ENCODE measurements at regions not wholly inside any gene's neighbourhood (a gene's known extent, or its start where the extent isn't known, plus 50 kb on each side); places are given as distances from the start of the nearest gene placed in this dataset.

GRCh38 chr9:131799177-131799823, 59.4 kb upstream of the RAPGEF1 start:
- Histone ChIP-seq H4K20me1 (peaks cover 9% of the 10 kb centered on the region; the same call in 1 of the 2 replicates), H3K9me3 (no peaks in the 10 kb centered on the region), H3K36me3 (no peaks in the 10 kb centered on the region), H3K4me1 (no peaks in the 10 kb centered on the region), H3K4me2 (no peak overlapping the region), H3K4me3 (no peak overlapping the region), H3K27me3 (no peaks in the 10 kb centered on the region), H3K9ac (no peak overlapping the region), H3K27ac (no peak overlapping the region)
- TF ChIP-seq Cebpa-rat (IDR thresholded peaks at IDR 0.05), result no peak

- peaks cover 9% of the 10 kb centered on the region; the same call in 1 of the 2 replicates for H4K20me1 ChIP-seq
- no peaks in the 10 kb centered on the region for H3K9me3 ChIP-seq
- H3K27ac ChIP-seq, result no peak overlapping the region
- no peaks in the 10 kb centered on the region for H3K4me1 ChIP-seq
- H3K27me3 ChIP-seq, result no peaks in the 10 kb centered on the region
- H3K4me2 ChIP-seq, result no peak overlapping the region
- H3K9ac ChIP-seq, result no peak overlapping the region
- no peak overlapping the region for H3K4me3 ChIP-seq
- no peak for TF ChIP-seq Cebpa-rat (IDR thresholded peaks at IDR 0.05)
- no peaks in the 10 kb centered on the region for H3K36me3 ChIP-seq
Measured at GRCh38 chr9:131798246-131798645, 58.4 kb upstream of the RAPGEF1 start.

- Histone ChIP-seq H3K4me2 (no peak overlapping the region), H3K27me3 (no peaks in the 10 kb centered on the region), H3K9ac (no peak overlapping the region), H4K20me1 (peaks cover 9% of the 10 kb centered on the region; the same call in 1 of the 2 replicates), H3K4me1 (no peaks in the 10 kb centered on the region), H3K27ac (no peak overlapping the region), H3K4me3 (no peak overlapping the region), H3K36me3 (no peaks in the 10 kb centered on the region), H3K9me3 (peaks cover 8% of the 10 kb centered on the region; the same call in 1 of the 2 replicates)
- no peak for TF ChIP-seq Cebpa-rat (IDR thresholded peaks at IDR 0.05)
Measured at GRCh38 chr9:131794393-131794792, 54.5 kb upstream of the RAPGEF1 start.

GRCh38 chr9:131791542-131792254, 51.8 kb upstream of the RAPGEF1 start:
- no peaks in the 10 kb centered on the region for H4K20me1 ChIP-seq
- H3K9me3 ChIP-seq, result peaks cover 8% of the 10 kb centered on the region; the same call in 1 of the 2 replicates
- H3K4me2 ChIP-seq, result no peak overlapping the region
- no peak overlapping the region for H3K4me3 ChIP-seq
- H3K4me1 ChIP-seq, result no peaks in the 10 kb centered on the region
- H3K36me3 ChIP-seq, result no peaks in the 10 kb centered on the region
- H3K27me3 ChIP-seq, result no peaks in the 10 kb centered on the region
- no peak overlapping the region for H3K9ac ChIP-seq
- H3K27ac ChIP-seq, result no peak overlapping the region
- no peak for TF ChIP-seq Cebpa-rat (IDR thresholded peaks at IDR 0.05)
